Parathyroid adenoma (tissue), 2 donors: ENCODE measurements at regions not wholly inside any gene's neighbourhood (a gene's known extent, or its start where the extent isn't known, plus 50 kb on each side); places are given as distances from the start of the nearest gene placed in this dataset.

Experiments used
- H2AFZ ChIP-seq: fragments of 300-600 bp; sonication (generic); one replicate; pipeline ENCODE4 v1.7.0; 2017; ENCODE audit warnings: antibody characterized with exemption, mild to moderate bottlenecking
- H3K27ac ChIP-seq: fragments of 300-600 bp; sonication (generic); one replicate; pipeline ENCODE4 v1.7.0; 2017
- H3K27me3 ChIP-seq: fragments of 300-600 bp; sonication (generic); one replicate; pipeline ENCODE4 v1.7.0; 2017; ENCODE audit warnings: low read length; ENCODE audit not compliant: control insufficient read depth, insufficient read depth
- H3K36me3 ChIP-seq: fragments of 300-600 bp; sonication (generic); one replicate; pipeline ENCODE4 v1.7.0; 2017; ENCODE audit warnings: low read length; ENCODE audit not compliant: control insufficient read depth, insufficient read depth
- H3K4me1 ChIP-seq: fragments of 300-600 bp; sonication (generic); one replicate; pipeline ENCODE4 v1.7.0; 2017; ENCODE audit warnings: control low read depth
- H3K4me2 ChIP-seq: fragments of 300-600 bp; sonication (generic); one replicate; pipeline ENCODE4 v1.7.0; 2017; ENCODE audit warnings: low read length
- H3K4me3 ChIP-seq: fragments of 300-600 bp; sonication (generic); one replicate; pipeline ENCODE4 v1.7.0; 2017; ENCODE audit warnings: low read depth, low read length
- H3K79me2 ChIP-seq: fragments of 300-600 bp; sonication (generic); one replicate; pipeline ENCODE4 v1.7.0; 2017; ENCODE audit warnings: control low read depth
- H3K9ac ChIP-seq: fragments of 300-600 bp; sonication (generic); one replicate; pipeline ENCODE4 v1.7.0; 2017; ENCODE audit warnings: mild to moderate bottlenecking
- H3K9me3 ChIP-seq: fragments of 300-600 bp; sonication (generic); one replicate; pipeline ENCODE4 v1.7.0; 2017; ENCODE audit warnings: low read length; ENCODE audit not compliant: control insufficient read depth
- TF ChIP-seq, protein P1 (sequence below): fragments of 300-600 bp; sonication (generic); IDR thresholded peaks from one replicate; pipeline ENCODE4 v1.7.0; 2017; ENCODE audit warnings: antibody characterized with exemption, mild to moderate bottlenecking
- donor health status: primary hyperparathyroidism.

DNA sequence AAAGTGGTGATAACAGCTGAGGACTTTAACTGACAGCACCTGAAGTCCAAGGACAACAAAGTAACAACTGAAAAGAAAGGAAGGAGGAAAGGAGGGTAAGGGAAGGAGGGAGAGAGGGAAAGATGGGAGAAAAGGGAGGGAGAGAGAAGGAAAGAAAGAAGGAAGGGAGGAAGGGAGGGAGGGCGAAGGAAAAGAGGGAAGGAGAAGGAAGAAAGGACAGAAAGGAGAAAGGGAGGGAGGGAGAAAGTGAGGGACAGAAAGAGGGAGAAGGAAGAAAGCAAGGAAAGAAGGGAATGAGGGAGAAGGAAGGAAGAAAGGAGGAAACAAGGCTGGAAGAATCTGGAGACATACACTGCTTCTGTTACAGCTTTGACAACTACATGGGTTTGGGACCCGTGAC lies 494.4 kb downstream of the FUT8 start:
- H3K4me3 ChIP-seq = no peak overlapping the region
- H3K9me3 ChIP-seq = no peaks in the 10 kb centered on the region
- TF ChIP-seq, protein P1, sequence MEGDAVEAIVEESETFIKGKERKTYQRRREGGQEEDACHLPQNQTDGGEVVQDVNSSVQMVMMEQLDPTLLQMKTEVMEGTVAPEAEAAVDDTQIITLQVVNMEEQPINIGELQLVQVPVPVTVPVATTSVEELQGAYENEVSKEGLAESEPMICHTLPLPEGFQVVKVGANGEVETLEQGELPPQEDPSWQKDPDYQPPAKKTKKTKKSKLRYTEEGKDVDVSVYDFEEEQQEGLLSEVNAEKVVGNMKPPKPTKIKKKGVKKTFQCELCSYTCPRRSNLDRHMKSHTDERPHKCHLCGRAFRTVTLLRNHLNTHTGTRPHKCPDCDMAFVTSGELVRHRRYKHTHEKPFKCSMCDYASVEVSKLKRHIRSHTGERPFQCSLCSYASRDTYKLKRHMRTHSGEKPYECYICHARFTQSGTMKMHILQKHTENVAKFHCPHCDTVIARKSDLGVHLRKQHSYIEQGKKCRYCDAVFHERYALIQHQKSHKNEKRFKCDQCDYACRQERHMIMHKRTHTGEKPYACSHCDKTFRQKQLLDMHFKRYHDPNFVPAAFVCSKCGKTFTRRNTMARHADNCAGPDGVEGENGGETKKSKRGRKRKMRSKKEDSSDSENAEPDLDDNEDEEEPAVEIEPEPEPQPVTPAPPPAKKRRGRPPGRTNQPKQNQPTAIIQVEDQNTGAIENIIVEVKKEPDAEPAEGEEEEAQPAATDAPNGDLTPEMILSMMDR = no peak
- H3K4me2 ChIP-seq = no peak overlapping the region
- no peak overlapping the region for H3K9ac ChIP-seq
- no peaks in the 10 kb centered on the region for H3K27me3 ChIP-seq
- H3K4me1 ChIP-seq = no peaks in the 10 kb centered on the region
- H2AFZ ChIP-seq = no peak overlapping the region
- no peaks in the 10 kb centered on the region for H3K79me2 ChIP-seq
- H3K27ac ChIP-seq = no peak overlapping the region
- H3K36me3 ChIP-seq = no peaks in the 10 kb centered on the region

DNA sequence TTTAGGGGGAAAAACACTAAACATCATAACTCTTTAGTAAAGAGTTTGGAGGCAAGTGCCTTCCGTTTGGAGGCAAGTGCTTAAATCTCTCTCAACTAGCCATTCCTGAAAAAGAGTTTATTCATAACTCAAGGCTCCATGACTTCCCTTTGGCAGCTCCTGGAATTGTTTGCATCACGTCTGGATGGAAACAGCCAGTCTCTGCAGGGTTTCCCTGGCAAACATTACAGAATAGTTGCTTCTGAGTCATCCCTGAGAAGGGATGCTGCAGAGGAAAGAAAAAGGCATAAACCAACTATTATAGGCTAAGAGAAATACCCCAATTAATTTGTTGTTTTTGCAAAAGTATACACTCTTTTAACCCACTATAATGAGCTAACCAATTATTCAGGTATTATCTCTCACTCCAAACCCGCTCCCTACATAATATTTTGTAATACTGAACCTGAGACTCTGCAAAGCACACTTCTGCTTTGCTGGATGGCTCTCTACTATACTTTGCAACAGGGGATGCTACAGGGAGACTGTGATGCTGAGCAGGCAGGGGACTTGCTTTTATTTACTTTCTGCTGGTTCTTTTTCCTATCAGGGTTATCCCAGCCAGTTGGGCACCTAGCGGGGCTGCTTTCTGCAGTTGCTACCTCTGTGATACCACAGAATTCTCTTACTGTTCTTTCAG lies 497.7 kb downstream of the FUT8 start:
- Histone ChIP-seq H3K4me2 (no peak overlapping the region), H3K4me3 (no peak overlapping the region), H3K4me1 (no peaks in the 10 kb centered on the region), H3K9me3 (no peaks in the 10 kb centered on the region), H3K9ac (no peak overlapping the region), H3K36me3 (no peaks in the 10 kb centered on the region), H3K27me3 (no peaks in the 10 kb centered on the region), H2AFZ (no peak overlapping the region), H3K27ac (no peak overlapping the region), H3K79me2 (no peaks in the 10 kb centered on the region)
- TF ChIP-seq, protein P1 = no peak

DNA sequence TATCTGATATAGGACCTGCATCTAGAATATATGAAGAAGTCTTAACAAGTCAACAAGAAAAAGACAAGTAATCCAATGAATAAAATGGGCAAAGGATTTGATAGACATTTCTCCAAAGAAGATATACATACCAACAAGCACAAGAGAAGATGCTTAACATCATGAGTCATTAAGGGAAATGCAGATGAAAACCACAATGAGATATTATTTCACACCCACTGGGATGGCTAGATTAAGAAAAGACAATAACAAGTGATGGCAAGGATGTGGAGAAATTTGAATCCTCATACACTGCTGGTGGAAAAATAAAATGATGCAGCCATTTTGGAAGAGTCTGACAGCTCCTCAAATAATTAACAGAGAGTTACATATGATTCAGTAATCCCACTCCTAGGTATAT lies 502.6 kb downstream of the FUT8 start:
- H3K36me3 ChIP-seq = no peaks in the 10 kb centered on the region
- H3K27ac ChIP-seq = no peak overlapping the region
- no peaks in the 10 kb centered on the region for H3K4me1 ChIP-seq
- no peaks in the 10 kb centered on the region for H3K27me3 ChIP-seq
- TF ChIP-seq, protein P1 = no peak
- no peak overlapping the region for H3K9ac ChIP-seq
- H2AFZ ChIP-seq = no peak overlapping the region
- H3K9me3 ChIP-seq = no peaks in the 10 kb centered on the region
- H3K4me2 ChIP-seq = no peak overlapping the region
- H3K79me2 ChIP-seq = no peaks in the 10 kb centered on the region
- no peak overlapping the region for H3K4me3 ChIP-seq

DNA sequence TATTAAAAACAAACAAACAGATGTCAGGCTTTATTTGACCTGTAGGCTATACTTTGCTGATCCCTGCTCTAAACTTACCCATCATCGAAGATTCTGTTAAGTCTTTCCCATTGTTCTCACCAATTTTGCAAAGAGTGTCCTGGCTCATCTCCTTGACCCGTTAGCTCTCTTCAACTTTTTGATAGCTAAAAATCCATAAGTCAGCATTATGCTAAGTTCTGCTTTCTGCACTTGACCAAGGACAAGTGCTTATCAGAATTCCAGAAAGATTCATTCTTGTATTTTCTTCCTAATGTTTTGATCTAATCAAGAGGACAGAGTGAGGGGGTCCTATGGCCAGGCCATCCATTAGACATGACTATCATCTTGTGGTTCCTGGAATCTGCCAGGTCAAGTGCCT lies 503.5 kb downstream of the FUT8 start:
- no peaks in the 10 kb centered on the region for H3K4me1 ChIP-seq
- H3K4me2 ChIP-seq = no peak overlapping the region
- no peaks in the 10 kb centered on the region for H3K27me3 ChIP-seq
- TF ChIP-seq, protein P1 = no peak
- H3K36me3 ChIP-seq = no peaks in the 10 kb centered on the region
- no peak overlapping the region for H3K4me3 ChIP-seq
- no peak overlapping the region for H2AFZ ChIP-seq
- no peak overlapping the region for H3K9ac ChIP-seq
- no peaks in the 10 kb centered on the region for H3K9me3 ChIP-seq
- no peaks in the 10 kb centered on the region for H3K79me2 ChIP-seq
- no peak overlapping the region for H3K27ac ChIP-seq

DNA sequence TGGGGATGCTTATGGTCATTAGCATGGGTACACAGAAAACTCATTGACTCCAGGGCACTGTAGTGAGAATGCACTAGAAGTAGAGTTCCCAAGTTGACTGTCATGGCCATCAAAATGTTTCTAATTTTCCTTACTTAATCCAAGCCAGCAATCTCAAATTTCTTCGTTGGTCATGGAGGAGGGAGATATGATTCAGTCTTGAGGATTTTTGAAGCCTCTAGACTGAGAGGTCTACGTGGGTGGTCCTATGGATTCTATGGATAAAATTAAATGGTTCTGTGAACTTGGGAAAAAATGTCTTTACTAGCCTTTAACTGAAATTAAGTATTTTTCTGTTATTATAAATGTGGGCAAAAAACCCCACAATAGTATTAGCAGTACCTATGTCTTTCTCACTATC lies 508.5 kb downstream of the FUT8 start:
- H3K79me2 ChIP-seq = no peaks in the 10 kb centered on the region
- H3K4me3 ChIP-seq = no peak overlapping the region
- no peaks in the 10 kb centered on the region for H3K36me3 ChIP-seq
- H3K4me1 ChIP-seq = no peaks in the 10 kb centered on the region
- no peak overlapping the region for H2AFZ ChIP-seq
- no peaks in the 10 kb centered on the region for H3K9me3 ChIP-seq
- TF ChIP-seq, protein P1 = no peak
- H3K9ac ChIP-seq = no peak overlapping the region
- no peak overlapping the region for H3K4me2 ChIP-seq
- H3K27me3 ChIP-seq = no peaks in the 10 kb centered on the region
- H3K27ac ChIP-seq = no peak overlapping the region
